Activated T-cell treated with anti-CD3 and anti-CD28 coated beads, Interleukin-2, amount 50 U/mL, for 24 hours (primary cell): ENCODE measurements at regions not wholly inside any gene's neighbourhood (a gene's known extent, or its start where the extent isn't known, plus 50 kb on each side); places are given as distances from the start of the nearest gene placed in this dataset.

ENCODE experiments used
- DNase-seq: peaks from one replicate; pipeline ENCODE4 v3.0.0-alpha.2; 2020
- H3K27ac Mint-ChIP-seq: 2 replicates; pipeline ENCODE4 v1.8.0; 2020; ENCODE audit warnings: mild to moderate bottlenecking, mixed read lengths
- H3K27me3 Mint-ChIP-seq: 2 replicates; pipeline ENCODE4 v1.8.0; 2020; ENCODE audit warnings: mixed read lengths
- H3K36me3 Mint-ChIP-seq: 2 replicates; pipeline ENCODE4 v1.8.0; 2020; ENCODE audit warnings: low read depth, mixed read lengths
- H3K4me1 Mint-ChIP-seq: 2 replicates; pipeline ENCODE4 v1.8.0; 2020; ENCODE audit warnings: low read depth, mixed read lengths
- H3K4me3 Mint-ChIP-seq: 2 replicates; pipeline ENCODE4 v1.8.0; 2020; ENCODE audit warnings: mild to moderate bottlenecking, moderate library complexity, mixed read lengths
- H3K9me3 Mint-ChIP-seq: 2 replicates; pipeline ENCODE4 v1.8.0; 2020; ENCODE audit warnings: mixed read lengths

GRCh38 chr3:22129101-22129500 lies 378.1 kb upstream of the ZNF385D start:
- DNase-seq, result no peak
- Mint-ChIP-seq H3K4me1 (no peaks in the 10 kb centered on the region), H3K4me3 (no peak overlapping the region), H3K9me3 (peaks cover 11% of the 10 kb centered on the region), H3K27me3 (no peaks in the 10 kb centered on the region), H3K36me3 (no peaks in the 10 kb centered on the region), H3K27ac (no peak overlapping the region)

GRCh38 chr3:22141769-22142168 lies 390.8 kb upstream of the ZNF385D start:
- Mint-ChIP-seq H3K36me3 (no peaks in the 10 kb centered on the region), H3K27me3 (no peaks in the 10 kb centered on the region), H3K4me3 (no peak overlapping the region), H3K4me1 (no peaks in the 10 kb centered on the region), H3K9me3 (peaks cover 5% of the 10 kb centered on the region), H3K27ac (no peak overlapping the region)
- DNase-seq, result no peak

- Mint-ChIP-seq H3K9me3 (peaks cover 7% of the 10 kb centered on the region), H3K27me3 (no peaks in the 10 kb centered on the region), H3K4me3 (no peak overlapping the region), H3K36me3 (no peaks in the 10 kb centered on the region), H3K4me1 (no peaks in the 10 kb centered on the region), H3K27ac (no peak overlapping the region)
- DNase-seq, result no peak
Measured at GRCh38 chr3:22147161-22147560, 396.2 kb upstream of the ZNF385D start.

- Mint-ChIP-seq H3K27ac (no peak overlapping the region), H3K9me3 (peaks cover 2% of the 10 kb centered on the region), H3K4me1 (no peaks in the 10 kb centered on the region), H3K36me3 (no peaks in the 10 kb centered on the region), H3K4me3 (no peak overlapping the region), H3K27me3 (no peaks in the 10 kb centered on the region)
- no peak for DNase-seq
Measured at GRCh38 chr3:22156868-22157267, 405.9 kb upstream of the ZNF385D start.

DNA sequence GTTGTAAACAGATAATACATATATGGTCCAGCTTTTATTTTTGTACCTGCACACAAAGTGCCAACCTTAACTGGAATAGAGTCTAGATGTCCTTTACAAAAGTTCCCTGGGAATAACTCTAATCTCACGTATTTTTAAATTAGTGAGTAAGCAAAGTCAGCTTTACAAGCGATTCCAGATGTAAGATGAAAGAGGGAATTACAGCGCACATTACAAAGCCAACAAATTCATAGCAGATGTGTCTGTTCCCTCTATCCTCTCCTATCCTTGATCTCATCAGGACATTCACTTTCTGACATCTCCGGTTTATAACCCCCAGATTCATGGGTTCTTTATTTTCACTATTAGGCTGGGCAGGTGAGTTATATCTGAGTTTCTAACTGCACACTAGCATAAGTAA lies 406.8 kb upstream of the ZNF385D start:
- Mint-ChIP-seq H3K4me3 (no peak overlapping the region), H3K27me3 (no peaks in the 10 kb centered on the region), H3K27ac (no peak overlapping the region), H3K36me3 (no peaks in the 10 kb centered on the region), H3K9me3 (no peaks in the 10 kb centered on the region), H3K4me1 (no peaks in the 10 kb centered on the region)
- DNase-seq, result no peak

DNA sequence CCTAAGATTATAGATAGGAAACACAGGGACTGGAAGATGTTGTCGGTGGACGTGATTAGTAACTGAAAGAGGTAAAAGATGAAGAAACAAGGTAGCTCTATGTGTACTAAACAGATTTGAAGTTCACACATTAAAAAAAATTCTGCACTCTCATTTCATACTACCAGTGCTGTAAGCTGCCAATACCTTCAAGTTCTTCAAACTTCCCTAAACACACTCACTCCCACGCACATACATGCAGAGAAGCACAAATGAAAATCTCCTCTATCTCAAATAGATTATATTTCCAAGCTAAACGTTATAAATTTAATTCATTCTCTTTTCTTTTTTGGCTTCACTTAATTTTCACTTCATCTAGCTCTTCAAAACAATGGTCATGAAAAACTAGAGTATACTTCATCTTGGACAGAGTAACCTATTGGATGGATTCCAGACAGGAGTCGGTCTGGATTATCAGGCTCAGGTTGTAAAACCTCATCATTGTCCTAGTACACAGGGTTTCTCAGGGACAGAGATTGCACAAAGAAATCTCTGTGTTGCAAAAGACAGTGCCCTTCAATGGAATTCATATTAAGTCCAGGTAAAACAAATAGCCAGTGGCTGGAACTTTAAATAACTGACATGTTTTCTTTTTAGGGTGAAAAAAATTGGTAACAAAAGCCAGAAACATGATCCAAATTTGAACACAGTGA lies 408.1 kb upstream of the ZNF385D start:
- Mint-ChIP-seq H3K27me3 (no peaks in the 10 kb centered on the region), H3K4me1 (no peaks in the 10 kb centered on the region), H3K27ac (no peak overlapping the region), H3K9me3 (no peaks in the 10 kb centered on the region), H3K36me3 (no peaks in the 10 kb centered on the region), H3K4me3 (no peak overlapping the region)
- DNase-seq, result no peak

GRCh38 chr3:22161315-22161714 lies 410.3 kb upstream of the ZNF385D start:
- H3K27me3 Mint-ChIP-seq, result no peaks in the 10 kb centered on the region
- DNase-seq, result no peak
- H3K4me3 Mint-ChIP-seq, result no peak overlapping the region
- H3K9me3 Mint-ChIP-seq, result peaks cover 4% of the 10 kb centered on the region
- no peaks in the 10 kb centered on the region for H3K36me3 Mint-ChIP-seq
- no peak overlapping the region for H3K27ac Mint-ChIP-seq
- H3K4me1 Mint-ChIP-seq, result no peaks in the 10 kb centered on the region

DNA sequence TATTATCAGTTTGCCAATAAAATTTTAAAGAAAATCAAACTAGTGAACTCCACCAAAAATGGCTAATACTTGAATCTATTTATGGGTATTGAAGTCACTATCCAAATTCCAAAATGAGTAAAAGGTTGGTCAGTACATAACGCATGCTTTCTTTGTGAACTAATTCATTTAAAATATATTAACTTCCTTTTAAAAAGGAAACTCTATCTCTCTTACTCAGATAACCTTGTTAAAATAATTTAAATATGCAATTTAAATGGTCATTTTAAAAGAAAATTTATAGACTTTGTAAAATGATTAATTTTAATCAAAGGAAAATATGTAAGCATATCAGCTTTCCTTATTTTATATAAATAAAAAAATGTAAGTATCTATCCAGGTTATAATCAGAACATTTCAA lies 419.4 kb upstream of the ZNF385D start:
- Mint-ChIP-seq H3K27ac (no peak overlapping the region), H3K36me3 (no peaks in the 10 kb centered on the region), H3K27me3 (no peaks in the 10 kb centered on the region), H3K4me1 (no peaks in the 10 kb centered on the region), H3K9me3 (peaks cover 3% of the 10 kb centered on the region), H3K4me3 (no peak overlapping the region)
- no peak for DNase-seq

GRCh38 chr3:22172964-22173363 lies 422.0 kb upstream of the ZNF385D start:
- Mint-ChIP-seq H3K36me3 (no peaks in the 10 kb centered on the region), H3K9me3 (peaks cover 2% of the 10 kb centered on the region), H3K4me3 (no peak overlapping the region), H3K27ac (no peak overlapping the region), H3K27me3 (no peaks in the 10 kb centered on the region), H3K4me1 (no peaks in the 10 kb centered on the region)
- DNase-seq, result no peak

DNA sequence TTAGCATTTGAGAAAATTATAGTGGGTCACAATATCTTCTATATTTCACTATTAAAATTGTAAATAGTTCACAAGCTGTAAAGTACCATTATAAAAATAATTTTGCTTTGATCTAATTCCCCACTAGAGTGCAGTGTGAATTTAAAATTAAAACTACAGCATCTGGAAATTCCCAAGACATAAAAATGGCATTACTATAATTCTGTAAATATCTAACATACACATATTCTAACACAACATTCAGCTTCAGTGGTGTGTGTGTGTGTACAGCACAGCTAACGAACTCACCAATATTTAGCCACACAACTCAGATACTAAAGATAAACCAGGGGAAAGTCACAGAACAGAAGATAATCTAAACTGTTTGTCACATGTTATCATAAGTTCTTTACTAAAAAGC lies 424.9 kb upstream of the ZNF385D start:
- no peak overlapping the region for H3K4me3 Mint-ChIP-seq
- H3K27me3 Mint-ChIP-seq, result no peaks in the 10 kb centered on the region
- H3K27ac Mint-ChIP-seq, result no peak overlapping the region

GRCh38 chr3:22176911-22177310 lies 425.9 kb upstream of the ZNF385D start:
- Mint-ChIP-seq H3K36me3 (no peaks in the 10 kb centered on the region), H3K27me3 (no peaks in the 10 kb centered on the region), H3K9me3 (peaks cover 7% of the 10 kb centered on the region), H3K4me3 (no peak overlapping the region), H3K27ac (no peak overlapping the region), H3K4me1 (no peaks in the 10 kb centered on the region)
- DNase-seq, result no peak

More for the DNA sequence above, 424.9 kb upstream of the ZNF385D start:
- no peaks in the 10 kb centered on the region for H3K4me1 Mint-ChIP-seq
- peaks cover 5% of the 10 kb centered on the region for H3K9me3 Mint-ChIP-seq
- no peak for DNase-seq
- no peaks in the 10 kb centered on the region for H3K36me3 Mint-ChIP-seq

- H3K36me3 Mint-ChIP-seq, result no peaks in the 10 kb centered on the region
- no peak overlapping the region for H3K4me3 Mint-ChIP-seq
- no peak overlapping the region for H3K27ac Mint-ChIP-seq
Measured at GRCh38 chr3:22189616-22190015, 438.6 kb upstream of the ZNF385D start.

GRCh38 chr3:22199095-22199494 lies 448.1 kb upstream of the ZNF385D start:
- Mint-ChIP-seq H3K27me3 (no peaks in the 10 kb centered on the region), H3K36me3 (no peaks in the 10 kb centered on the region), H3K9me3 (peaks cover 3% of the 10 kb centered on the region), H3K27ac (no peak overlapping the region), H3K4me1 (no peaks in the 10 kb centered on the region), H3K4me3 (no peak overlapping the region)
- no peak for DNase-seq

More at GRCh38 chr3:22189616-22190015, 438.6 kb upstream of the ZNF385D start:
- Mint-ChIP-seq H3K9me3 (peaks cover 11% of the 10 kb centered on the region), H3K27me3 (no peaks in the 10 kb centered on the region), H3K4me1 (no peaks in the 10 kb centered on the region)
- DNase-seq, result no peak

DNA sequence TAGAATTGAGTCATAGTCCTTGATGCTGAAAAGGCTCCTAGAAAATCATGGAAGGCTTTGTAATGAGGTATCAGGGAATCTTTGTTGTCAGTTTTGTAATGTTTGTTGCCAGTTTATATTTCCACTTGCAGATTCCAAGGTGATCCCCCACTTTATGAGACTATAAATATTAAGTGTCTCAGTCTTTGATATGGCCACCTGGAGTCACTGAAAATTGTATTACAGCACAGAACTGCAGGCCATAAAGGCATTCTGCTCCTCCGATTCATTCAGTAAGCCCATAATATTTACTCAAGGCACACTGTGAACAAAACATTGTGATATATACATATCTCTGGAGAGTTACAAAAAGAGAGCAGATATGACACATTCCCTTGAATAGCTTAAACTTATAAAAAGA lies 457.8 kb upstream of the ZNF385D start:
- no peaks in the 10 kb centered on the region for H3K4me1 Mint-ChIP-seq
- no peaks in the 10 kb centered on the region for H3K27me3 Mint-ChIP-seq
- H3K9me3 Mint-ChIP-seq, result peaks cover 6% of the 10 kb centered on the region

GRCh38 chr3:22209578-22209977 lies 458.6 kb upstream of the ZNF385D start:
- no peaks in the 10 kb centered on the region for H3K36me3 Mint-ChIP-seq

More for the DNA sequence above, 457.8 kb upstream of the ZNF385D start:
- DNase-seq, result no peak
- no peaks in the 10 kb centered on the region for H3K36me3 Mint-ChIP-seq
- no peak overlapping the region for H3K4me3 Mint-ChIP-seq
- no peak overlapping the region for H3K27ac Mint-ChIP-seq

GRCh38 chr3:22210693-22211092 lies 459.7 kb upstream of the ZNF385D start:
- peaks cover 3% of the 10 kb centered on the region for H3K9me3 Mint-ChIP-seq
- no peaks in the 10 kb centered on the region for H3K4me1 Mint-ChIP-seq
- H3K36me3 Mint-ChIP-seq, result no peaks in the 10 kb centered on the region
- H3K27me3 Mint-ChIP-seq, result no peaks in the 10 kb centered on the region
- no peak overlapping the region for H3K4me3 Mint-ChIP-seq
- no peak overlapping the region for H3K27ac Mint-ChIP-seq
- no peak for DNase-seq

More at GRCh38 chr3:22209578-22209977, 458.6 kb upstream of the ZNF385D start:
- H3K4me3 Mint-ChIP-seq, result no peak overlapping the region
- no peak for DNase-seq
- H3K27ac Mint-ChIP-seq, result no peak overlapping the region
- H3K4me1 Mint-ChIP-seq, result no peaks in the 10 kb centered on the region
- H3K9me3 Mint-ChIP-seq, result peaks cover under 1% of the 10 kb centered on the region
- H3K27me3 Mint-ChIP-seq, result no peaks in the 10 kb centered on the region
